ENCODE measurements at regions not wholly inside any gene's neighbourhood (a gene's known extent, or its start where the extent isn't known, plus 50 kb on each side); places are given as distances from the start of the nearest gene placed in this dataset.

DNA sequence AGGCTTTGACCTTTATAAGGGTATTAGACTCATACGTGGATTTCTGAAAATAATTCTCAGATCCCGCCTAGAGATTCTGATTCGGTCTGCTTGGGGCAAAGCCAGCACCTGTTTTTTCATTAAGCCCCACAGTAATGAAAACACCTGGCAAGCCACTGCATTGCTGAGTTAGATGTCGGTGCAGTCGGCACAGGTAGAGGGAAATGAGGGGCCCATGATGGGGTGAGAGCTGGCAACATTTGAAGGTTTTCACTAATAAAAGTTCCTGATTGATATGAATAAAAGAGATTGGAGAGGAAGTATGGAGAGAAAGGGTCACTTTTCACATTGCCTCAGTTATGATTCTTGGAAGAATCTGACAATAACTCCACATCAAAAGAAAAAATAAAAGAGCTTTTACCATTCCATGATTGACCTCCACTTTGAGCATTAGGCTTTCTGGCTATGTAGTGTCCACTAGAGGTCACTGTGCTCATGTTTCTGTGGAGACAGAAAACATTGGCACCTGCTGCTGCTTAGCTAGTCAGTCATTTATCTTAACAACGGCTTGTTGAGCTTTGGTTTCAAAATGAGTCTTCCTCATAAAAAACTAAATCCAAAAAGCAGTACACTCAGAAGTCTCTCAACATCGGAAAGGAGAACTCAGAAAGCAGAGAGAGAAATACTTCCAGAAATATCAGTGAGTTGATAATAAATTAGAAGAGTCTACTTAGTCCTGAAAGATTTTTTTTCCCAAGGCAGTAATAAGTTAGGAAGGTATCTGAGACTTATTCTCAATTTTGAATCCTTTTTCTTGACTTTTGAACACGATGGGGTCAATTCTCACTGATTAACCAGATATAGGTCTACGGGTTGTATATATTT is 53.3 kb upstream of the KLHL31 start:
- no peak overlapping the region for H3K4me3 ChIP-seq
- H3K27ac ChIP-seq: no peak overlapping the region
- DNase-seq (ENCODE audit: low read depth in 1 of 2, low spot score in 2 of 2): peak in 1 of 2 experiments; percentile 50
- no peaks in the 10 kb centered on the region; the same call in 1 of the 2 replicates for H3K9me3 ChIP-seq (replicated peaks)
- peaks cover 41% of the 10 kb centered on the region for H3K4me1 ChIP-seq (replicated peaks)
- H3K27me3 ChIP-seq (replicated peaks): no peaks in the 10 kb centered on the region
- no peaks in the 10 kb centered on the region for H3K36me3 ChIP-seq

DNA sequence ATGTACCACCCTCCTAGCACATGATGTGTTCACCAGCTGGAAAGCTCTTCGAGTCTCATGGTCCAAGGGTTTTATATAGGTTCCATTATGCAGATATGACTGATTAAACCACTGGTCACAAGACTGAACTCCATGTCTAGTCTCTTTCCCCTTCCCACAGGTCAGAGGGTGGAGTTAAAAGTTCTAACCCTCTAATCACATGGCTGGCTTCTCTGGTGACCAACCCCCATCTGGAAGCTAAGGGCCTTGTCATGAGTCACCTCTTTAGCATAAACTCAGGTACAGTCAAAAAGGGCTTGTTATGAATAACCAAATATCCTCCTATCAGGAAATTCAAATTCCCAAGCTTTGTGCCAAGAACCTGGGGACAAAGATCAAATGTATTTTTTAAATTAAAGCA is 52.0 kb upstream of the KLHL31 start:
- H3K4me1 ChIP-seq (replicated peaks): peaks cover 28% of the 10 kb centered on the region
- no peaks in the 10 kb centered on the region for H3K27me3 ChIP-seq (replicated peaks)
- no peaks in the 10 kb centered on the region; the same call in 1 of the 2 replicates for H3K9me3 ChIP-seq (replicated peaks)
- H3K27ac ChIP-seq: no peak overlapping the region
- no peaks in the 10 kb centered on the region for H3K36me3 ChIP-seq
- no peak for DNase-seq (ENCODE audit: low read depth in 1 of 2, low spot score in 2 of 2)
- H3K4me3 ChIP-seq: no peak overlapping the region

- no peaks in the 10 kb centered on the region for H3K36me3 ChIP-seq
Measured at GRCh38 chr6:53715434-53715833, 49.9 kb upstream of the KLHL31 start.

More at GRCh38 chr6:53715434-53715833, 49.9 kb upstream of the KLHL31 start:
- no peak overlapping the region for H3K27ac ChIP-seq
- DNase-seq (ENCODE audit: low read depth in 1 of 2, low spot score in 2 of 2): no peak
- H3K4me3 ChIP-seq: no peak overlapping the region
- H3K9me3 ChIP-seq (replicated peaks): no peaks in the 10 kb centered on the region; the same call in 1 of the 2 replicates
- H3K4me1 ChIP-seq (replicated peaks): peaks cover 11% of the 10 kb centered on the region
- no peaks in the 10 kb centered on the region for H3K27me3 ChIP-seq (replicated peaks)
